Activated CD8-positive, alpha-beta memory T cell treated with anti-CD3 and anti-CD28 coated beads for 36 hours (primary cell): ENCODE measurements at regions not wholly inside any gene's neighbourhood (a gene's known extent, or its start where the extent isn't known, plus 50 kb on each side); places are given as distances from the start of the nearest gene placed in this dataset.

Experiments used
- CTCF ChIA-PET: fragments of 350-600 bp; sonication (Branson Sonifier 250); formaldehyde crosslinking; loops from one replicate; lab custom pipeline; 2021; ENCODE audit warnings: antibody characterized with exemption; lab: Charles Lee
- POLR2A ChIA-PET: fragments of 350-600 bp; sonication (Branson Sonifier 250); formaldehyde crosslinking; loops from one replicate; lab custom pipeline; 2021; ENCODE audit warnings: antibody characterized with exemption; lab: Charles Lee

- ChIA-PET CTCF (no interaction called here), POLR2A (no interaction called here)
Observed at GRCh38 chr2:155842103-155842502, 490.4 kb downstream of the NR4A2 start.

DNA sequence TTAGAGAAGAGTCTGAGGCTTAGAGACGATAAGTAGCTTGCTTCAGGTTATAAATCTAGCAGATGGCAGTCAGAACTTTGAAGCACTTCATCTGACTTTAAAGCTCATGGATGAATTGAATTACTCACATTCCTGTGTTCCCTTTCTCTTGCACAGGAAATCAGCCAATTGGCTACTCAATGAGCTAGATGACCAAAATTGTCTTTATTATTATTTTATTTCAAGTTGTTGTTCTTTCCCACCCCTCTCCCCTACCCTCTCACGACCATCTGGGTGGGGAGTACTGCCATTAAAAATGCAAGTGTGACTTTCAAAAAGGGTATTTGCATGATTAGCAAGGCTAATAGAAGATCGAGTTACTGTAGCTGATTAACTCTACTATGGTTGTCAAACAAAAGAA is 491.1 kb downstream of the NR4A2 start:
- CTCF ChIA-PET = no interaction called here

DNA sequence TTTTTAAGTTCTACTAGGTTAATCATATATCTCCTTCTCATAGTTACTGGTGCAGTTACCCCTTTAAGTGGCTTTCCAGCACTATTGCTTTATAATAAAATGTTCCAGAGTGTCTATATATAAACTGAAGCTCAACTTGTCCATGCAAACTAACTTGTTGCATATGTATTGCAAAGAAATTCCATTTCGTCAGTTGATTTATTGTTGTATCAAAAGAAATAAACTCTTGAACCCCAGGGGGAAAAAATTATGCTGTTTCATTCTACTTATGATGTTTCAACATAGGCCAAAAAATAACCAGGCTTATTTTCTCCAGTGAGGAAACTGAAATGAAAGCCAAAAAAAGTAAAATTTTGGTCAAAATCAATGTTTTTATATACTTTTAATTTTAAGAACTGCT is 491.9 kb downstream of the NR4A2 start:
- POLR2A ChIA-PET = no interaction called here
- CTCF ChIA-PET = interaction anchor here (0.9 kb wide), 1 partner anchor 12 kb away, joined by 3 read pairs; no protein-coding TSS in a partner anchor

More for the DNA sequence above, 491.1 kb downstream of the NR4A2 start:
- POLR2A ChIA-PET = no interaction called here

GRCh38 chr2:155839991-155840390 is 492.5 kb downstream of the NR4A2 start:
- ChIA-PET POLR2A (no interaction called here), CTCF (interaction anchor here (0.9 kb wide), 1 partner anchor 12 kb away, joined by 3 read pairs; no protein-coding TSS in a partner anchor)

DNA sequence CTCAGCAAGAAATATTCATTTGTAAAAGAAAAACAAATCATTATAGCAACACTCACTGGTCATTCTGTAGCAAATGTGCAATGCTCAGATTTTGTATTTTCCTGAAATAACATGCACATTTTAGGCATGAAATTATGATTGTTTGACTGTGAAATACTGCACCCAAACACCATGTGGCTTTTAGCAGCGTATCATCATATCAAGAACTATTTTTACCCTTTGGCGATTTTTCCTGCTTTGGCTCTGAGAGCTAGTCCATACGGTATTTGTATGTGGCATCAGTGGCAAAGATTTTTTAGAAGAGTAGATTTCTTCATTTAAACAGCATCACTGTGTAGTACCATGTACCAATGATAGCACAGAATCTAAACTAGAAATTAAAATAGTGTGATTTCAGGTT is 493.1 kb downstream of the NR4A2 start:
- ChIA-PET CTCF (no interaction called here), POLR2A (no interaction called here)

- POLR2A ChIA-PET = no interaction called here
- CTCF ChIA-PET = no interaction called here
Observed at GRCh38 chr2:155836439-155836838, 496.1 kb downstream of the NR4A2 start.

DNA sequence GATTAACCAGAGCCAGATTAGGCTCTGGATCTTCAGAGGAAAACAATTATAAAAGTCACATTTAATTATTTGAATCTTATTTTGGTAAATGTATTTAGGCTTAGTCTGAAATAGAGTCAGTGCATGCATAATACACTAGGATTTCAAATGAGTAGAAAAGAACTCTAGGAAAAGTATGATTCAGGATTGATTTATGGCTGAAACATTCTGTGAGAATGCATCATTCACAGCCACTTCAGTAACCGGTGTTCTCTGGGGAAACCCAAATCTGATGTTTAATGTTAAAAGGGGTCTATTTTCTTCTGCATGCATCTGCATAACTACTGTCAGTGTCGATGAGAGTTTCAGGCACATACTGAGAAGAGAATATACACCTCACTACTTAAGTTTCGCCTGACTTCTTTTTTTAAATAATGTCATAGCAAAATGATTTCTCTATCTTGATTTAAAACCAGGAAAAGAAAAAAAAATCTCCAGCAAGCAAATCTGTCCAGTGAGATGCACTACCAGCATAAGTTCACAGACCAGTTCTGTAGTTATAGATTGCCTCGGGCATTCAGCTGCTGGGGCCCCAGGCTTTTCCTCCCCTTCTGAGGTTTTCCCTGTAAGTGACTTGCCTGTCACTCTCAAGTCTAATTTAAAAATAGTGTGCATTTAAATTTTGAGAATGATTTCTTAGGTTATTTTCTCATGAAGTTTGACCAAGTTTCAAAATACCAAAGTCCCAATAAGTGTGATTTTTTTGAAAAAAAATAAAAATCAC is 501.5 kb downstream of the NR4A2 start:
- POLR2A ChIA-PET = no interaction called here
- CTCF ChIA-PET = no interaction called here

- ChIA-PET POLR2A (no interaction called here), CTCF (no interaction called here)
Observed at GRCh38 chr2:155830351-155830750, 502.2 kb downstream of the NR4A2 start.

DNA sequence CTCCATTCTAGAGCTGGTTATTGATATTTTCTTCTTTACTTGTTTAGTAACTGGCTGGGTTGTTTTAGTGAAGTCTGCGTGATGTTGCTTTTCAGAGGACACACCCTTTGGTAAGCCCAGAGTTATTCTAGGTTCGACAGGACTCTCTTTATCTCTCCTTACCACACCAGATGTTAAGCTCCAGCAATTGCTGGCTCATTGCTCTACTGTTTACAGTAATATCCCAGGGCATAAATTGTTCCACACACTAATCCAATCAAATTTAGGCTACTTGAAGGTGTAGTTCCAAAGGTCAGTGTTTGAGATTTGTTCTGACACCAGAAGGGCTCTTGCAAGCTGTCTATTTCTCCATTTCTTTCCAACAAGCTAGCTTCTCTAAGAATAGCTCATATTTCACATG is 506.6 kb downstream of the NR4A2 start:
- ChIA-PET CTCF (no interaction called here), POLR2A (no interaction called here)

- POLR2A ChIA-PET = no interaction called here
- CTCF ChIA-PET = no interaction called here
Observed at GRCh38 chr2:155815851-155816250, 516.7 kb downstream of the NR4A2 start.

DNA sequence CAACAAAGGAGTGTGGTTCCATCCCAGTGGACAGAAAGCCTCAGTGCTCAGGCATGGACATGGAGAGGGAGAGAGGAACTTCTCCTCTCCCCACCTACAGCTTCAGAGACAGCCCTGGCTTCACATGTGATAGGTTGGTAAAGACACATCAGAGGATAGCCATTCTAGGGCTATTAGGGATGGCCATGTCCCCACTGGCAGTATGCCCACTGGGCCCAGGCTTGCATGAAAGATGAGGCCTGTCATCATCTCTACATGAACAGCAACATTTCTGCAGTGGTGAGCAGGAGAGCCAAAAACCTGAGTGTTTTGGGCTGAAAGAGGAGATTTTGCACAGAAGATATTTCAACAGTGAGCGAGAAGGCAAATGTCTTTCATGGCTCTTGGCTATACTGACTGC is 517.2 kb downstream of the NR4A2 start:
- ChIA-PET CTCF (no interaction called here), POLR2A (no interaction called here)

DNA sequence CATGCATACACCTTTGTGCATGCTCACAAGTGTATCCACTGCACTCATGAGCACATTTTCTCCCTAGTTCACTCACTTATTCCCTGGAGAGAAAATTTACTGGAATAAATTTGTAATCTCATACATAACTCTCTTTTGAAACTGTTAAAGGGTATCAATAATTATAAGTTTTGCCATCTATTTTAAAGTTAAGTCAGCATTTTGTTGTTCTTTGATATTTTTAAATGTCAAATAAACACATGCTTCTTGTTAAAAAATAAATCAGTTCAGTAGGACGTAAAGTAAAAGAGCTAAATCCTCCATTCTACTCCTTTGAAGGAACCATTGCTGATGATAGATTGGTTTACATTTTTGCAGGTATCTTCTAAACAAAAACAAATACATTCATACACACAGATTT is 522.1 kb downstream of the NR4A2 start:
- POLR2A ChIA-PET = no interaction called here
- CTCF ChIA-PET = no interaction called here

- ChIA-PET CTCF (no interaction called here), POLR2A (no interaction called here)
Observed at GRCh38 chr2:155802888-155803287, 529.6 kb downstream of the NR4A2 start.

DNA sequence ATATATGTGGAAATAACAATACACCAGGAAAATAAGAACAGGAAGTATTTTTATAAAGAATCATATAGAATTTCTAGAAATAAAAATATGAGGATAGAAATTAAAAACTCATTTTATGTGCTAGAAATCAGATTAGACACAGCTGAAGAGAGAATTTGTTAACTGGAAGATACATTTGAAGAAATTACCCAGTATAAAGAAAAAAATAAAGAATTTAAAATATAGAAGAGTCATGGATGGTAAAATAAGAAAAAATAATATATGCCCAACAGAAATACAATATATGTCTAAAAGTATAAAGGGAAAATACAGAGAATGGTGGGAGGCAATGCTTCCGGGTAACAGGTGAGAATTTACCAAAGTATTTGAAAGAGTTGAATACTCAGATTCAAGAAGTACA is 539.9 kb downstream of the NR4A2 start:
- ChIA-PET POLR2A (interaction anchor here (0.6 kb wide), 2 partner anchors 124 to 700 kb away, joined by 3 to 8 read pairs; no protein-coding TSS in a partner anchor), CTCF (no interaction called here)

DNA sequence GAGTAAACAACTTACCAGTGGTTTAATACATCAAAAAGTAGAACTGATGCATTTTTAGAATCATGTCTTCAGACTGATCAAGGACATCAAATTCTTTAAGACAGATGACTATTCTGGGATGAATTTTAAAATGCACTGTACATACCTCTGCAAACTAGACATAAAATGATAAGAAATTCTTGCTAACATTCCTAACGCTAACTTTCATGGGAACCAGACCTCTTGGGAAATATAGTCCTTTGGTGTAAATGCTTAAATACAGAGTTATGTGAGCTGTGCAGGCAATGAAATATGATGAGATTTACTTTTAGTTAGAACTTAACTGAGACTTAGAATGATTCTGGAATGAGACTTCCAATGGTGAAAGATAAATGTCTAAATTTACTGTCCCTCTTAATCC is 562.0 kb downstream of the NR4A2 start:
- CTCF ChIA-PET = no interaction called here
- POLR2A ChIA-PET = no interaction called here

- ChIA-PET POLR2A (no interaction called here), CTCF (no interaction called here)
Observed at GRCh38 chr2:155766342-155767115, 566.0 kb downstream of the NR4A2 start.

DNA sequence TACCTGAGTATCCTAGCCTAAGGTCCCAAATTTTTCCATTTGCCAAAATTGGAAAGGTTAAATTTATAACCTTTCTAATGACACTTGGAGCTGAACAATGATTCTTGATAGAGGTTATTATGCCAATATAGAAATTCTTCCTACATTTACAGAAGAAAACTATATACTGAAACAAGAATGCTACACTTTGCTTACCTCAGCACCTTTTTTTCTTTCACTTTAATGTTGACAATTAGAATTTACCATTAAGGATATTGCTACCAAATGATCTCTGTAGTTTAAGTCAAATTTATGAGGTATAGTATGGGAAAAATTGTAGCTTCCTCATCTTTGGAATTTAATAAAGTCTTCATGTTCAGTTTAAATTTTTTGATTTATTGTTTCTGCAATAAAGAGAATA is 577.0 kb downstream of the NR4A2 start:
- CTCF ChIA-PET = no interaction called here
- POLR2A ChIA-PET = no interaction called here

GRCh38 chr2:155748131-155748530 is 584.4 kb downstream of the NR4A2 start:
- ChIA-PET POLR2A (no interaction called here), CTCF (no interaction called here)

DNA sequence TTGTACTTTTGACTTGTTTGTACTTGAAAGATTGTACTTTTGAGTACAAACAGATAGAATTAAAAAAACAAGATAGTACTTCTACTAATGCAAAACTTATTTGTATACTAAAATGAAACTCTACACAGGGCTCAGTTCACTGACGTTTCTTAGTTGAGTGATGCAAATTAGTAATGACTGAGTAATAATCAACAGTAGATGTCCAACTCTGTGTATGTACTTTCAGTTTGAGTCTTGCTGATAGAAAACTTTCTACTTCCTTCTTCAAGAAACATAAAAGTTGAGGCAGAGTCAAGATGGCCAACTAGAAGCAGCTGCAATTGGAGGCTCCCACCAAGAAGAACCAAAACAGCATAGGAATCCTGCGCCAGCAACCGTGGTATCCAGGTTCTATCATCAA is 585.0 kb downstream of the NR4A2 start:
- ChIA-PET CTCF (no interaction called here), POLR2A (no interaction called here)

- ChIA-PET POLR2A (no interaction called here), CTCF (no interaction called here)
Observed at GRCh38 chr2:155733091-155733853, 599.2 kb downstream of the NR4A2 start.
